ENCODE measurements at regions not wholly inside any gene's neighbourhood (a gene's known extent, or its start where the extent isn't known, plus 50 kb on each side); places are given as distances from the start of the nearest gene placed in this dataset.

DNA sequence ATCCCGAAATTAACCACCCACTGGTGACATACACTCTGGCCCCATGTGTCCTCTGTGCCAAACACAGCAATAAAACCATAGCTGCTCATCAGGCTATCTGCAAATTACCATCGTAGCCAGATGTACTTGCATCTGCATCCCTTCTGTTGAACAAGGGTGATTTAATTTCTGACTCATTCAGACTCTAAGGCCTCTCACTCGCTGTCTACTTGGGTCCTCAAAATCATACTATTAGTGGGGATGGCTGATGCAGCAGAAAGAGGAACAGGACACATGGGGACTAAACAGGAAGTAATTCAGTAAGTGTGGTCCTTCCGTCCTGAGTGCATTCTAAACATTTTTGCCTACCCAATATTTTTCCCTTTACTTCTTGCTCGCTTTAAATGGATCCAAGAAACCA is 2275.0 kb upstream of the PCDH20 start:
- H3K4me3 ChIP-seq (ENCODE audit: low read length in 2 of 2): no peak overlapping the region
- no peaks in the 10 kb centered on the region for H3K36me3 ChIP-seq (ENCODE audit: control insufficient read depth in 1 of 2, insufficient read depth in 2 of 2, low read length in 1 of 2)
- no peak overlapping the region for H3K27ac ChIP-seq (ENCODE audit: low read depth in 1 of 2, low read length in 2 of 2)
- intact Hi-C loops (cut with DNase I): no loop called here
- ATAC-seq (ENCODE audit: low FRiP score) (no peak), DNase-seq (no peak)
- peaks cover 2% of the 10 kb centered on the region for H3K9me3 ChIP-seq (ENCODE audit: control insufficient read depth, low read length)
- no peaks in the 10 kb centered on the region for H3K4me1 ChIP-seq (ENCODE audit: control insufficient read depth in 1 of 2, insufficient read depth in 2 of 2, low read length in 2 of 2)
- 84% methylated on average over 5 of the region's 5 CpGs for WGBS, 2 donors
- H3K27me3 ChIP-seq (ENCODE audit: control insufficient read depth in 1 of 2, insufficient read depth in 2 of 2, low read length in 1 of 2): no peaks in the 10 kb centered on the region

DNA sequence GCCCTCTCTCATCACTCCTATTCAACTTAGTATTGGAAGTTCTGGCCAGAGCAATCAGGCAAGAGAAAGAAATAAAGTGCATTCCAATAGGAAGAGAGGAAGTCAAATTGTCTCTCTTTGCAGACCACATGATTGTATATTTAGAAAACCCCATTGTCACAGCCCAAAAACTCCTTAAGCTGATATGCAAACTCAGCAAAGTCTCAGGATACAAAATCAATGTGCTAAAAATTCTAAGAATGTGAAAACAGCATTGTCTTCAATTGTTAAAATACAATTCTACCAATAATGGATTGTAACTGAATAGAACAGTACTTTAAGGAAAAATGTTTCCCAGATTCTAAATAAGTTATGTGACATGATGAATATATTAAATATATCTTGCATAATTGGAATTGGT is 2269.2 kb upstream of the PCDH20 start:
- Histone ChIP-seq H3K4me1 (ENCODE audit: control insufficient read depth in 1 of 2, insufficient read depth in 2 of 2, low read length in 2 of 2) (no peaks in the 10 kb centered on the region), H3K4me3 (ENCODE audit: low read length in 2 of 2) (no peak overlapping the region), H3K27me3 (ENCODE audit: control insufficient read depth in 1 of 2, insufficient read depth in 2 of 2, low read length in 1 of 2) (no peaks in the 10 kb centered on the region), H3K36me3 (ENCODE audit: control insufficient read depth in 1 of 2, insufficient read depth in 2 of 2, low read length in 1 of 2) (no peaks in the 10 kb centered on the region), H3K27ac (ENCODE audit: low read depth in 1 of 2, low read length in 2 of 2) (no peak overlapping the region), H3K9me3 (ENCODE audit: control insufficient read depth, low read length) (no peaks in the 10 kb centered on the region)
- intact Hi-C loops (cut with DNase I): no loop called here
- DNase-seq (no peak), ATAC-seq (ENCODE audit: low FRiP score) (no peak)

DNA sequence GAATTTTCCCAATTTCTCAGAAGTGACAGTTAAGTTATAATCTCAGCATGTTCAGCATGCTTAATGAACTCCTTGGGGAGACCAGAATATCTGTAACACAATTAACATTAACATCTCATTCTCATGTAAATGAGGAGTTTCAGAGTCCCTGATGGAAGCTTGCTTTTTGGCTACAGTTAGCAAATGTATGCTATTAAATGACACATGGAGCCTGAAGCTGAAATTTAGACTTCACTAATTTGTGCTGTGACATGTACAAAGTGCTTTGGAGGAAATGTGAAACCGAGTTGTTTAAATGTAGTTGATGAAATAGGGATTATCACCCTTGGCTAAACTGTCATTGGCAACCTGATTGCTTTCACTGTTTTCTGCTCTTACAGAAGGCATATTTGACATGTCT is 2265.1 kb upstream of the PCDH20 start:
- intact Hi-C loops (cut with DNase I): no loop called here
- DNase-seq (no peak), ATAC-seq (ENCODE audit: low FRiP score) (no peak)
- Histone ChIP-seq H3K27ac (ENCODE audit: low read depth in 1 of 2, low read length in 2 of 2) (no peak overlapping the region), H3K4me3 (ENCODE audit: low read length in 2 of 2) (no peak overlapping the region), H3K36me3 (ENCODE audit: control insufficient read depth in 1 of 2, insufficient read depth in 2 of 2, low read length in 1 of 2) (no peaks in the 10 kb centered on the region), H3K27me3 (ENCODE audit: control insufficient read depth in 1 of 2, insufficient read depth in 2 of 2, low read length in 1 of 2) (no peaks in the 10 kb centered on the region), H3K9me3 (ENCODE audit: control insufficient read depth, low read length) (no peaks in the 10 kb centered on the region), H3K4me1 (ENCODE audit: control insufficient read depth in 1 of 2, insufficient read depth in 2 of 2, low read length in 2 of 2) (no peaks in the 10 kb centered on the region)
- WGBS, 2 donors: 26 to 30% methylated on average over 1 of the region's 1 CpG

DNA sequence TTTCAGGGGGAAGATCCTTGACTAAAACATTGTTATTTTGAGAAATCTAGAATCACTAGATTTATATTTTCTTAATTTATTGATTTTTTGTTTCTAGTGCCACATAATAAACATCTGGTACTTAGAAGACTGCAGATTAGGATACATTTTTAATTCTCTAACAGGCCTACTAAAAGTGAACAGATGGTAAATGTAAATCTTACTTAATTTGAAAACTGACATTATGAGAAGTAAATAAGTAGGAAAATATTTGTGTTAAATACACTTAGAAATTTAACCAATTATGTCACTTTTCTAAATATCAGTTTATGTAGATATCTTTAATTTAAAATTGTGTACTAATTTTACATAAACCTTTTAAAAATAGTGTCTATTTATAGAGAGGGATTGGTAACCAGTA is 2255.6 kb upstream of the PCDH20 start:
- ATAC-seq (ENCODE audit: low FRiP score) (no peak), DNase-seq (no peak)
- no peak overlapping the region for H3K27ac ChIP-seq (ENCODE audit: low read depth in 1 of 2, low read length in 2 of 2)
- no peaks in the 10 kb centered on the region for H3K9me3 ChIP-seq (ENCODE audit: control insufficient read depth, low read length)
- no peak overlapping the region for H3K4me3 ChIP-seq (ENCODE audit: low read length in 2 of 2)
- intact Hi-C loops (cut with DNase I): no loop called here
- H3K36me3 ChIP-seq (ENCODE audit: control insufficient read depth in 1 of 2, insufficient read depth in 2 of 2, low read length in 1 of 2): no peaks in the 10 kb centered on the region
- no peaks in the 10 kb centered on the region for H3K4me1 ChIP-seq (ENCODE audit: control insufficient read depth in 1 of 2, insufficient read depth in 2 of 2, low read length in 2 of 2)
- H3K27me3 ChIP-seq (ENCODE audit: control insufficient read depth in 1 of 2, insufficient read depth in 2 of 2, low read length in 1 of 2): no peaks in the 10 kb centered on the region

DNA sequence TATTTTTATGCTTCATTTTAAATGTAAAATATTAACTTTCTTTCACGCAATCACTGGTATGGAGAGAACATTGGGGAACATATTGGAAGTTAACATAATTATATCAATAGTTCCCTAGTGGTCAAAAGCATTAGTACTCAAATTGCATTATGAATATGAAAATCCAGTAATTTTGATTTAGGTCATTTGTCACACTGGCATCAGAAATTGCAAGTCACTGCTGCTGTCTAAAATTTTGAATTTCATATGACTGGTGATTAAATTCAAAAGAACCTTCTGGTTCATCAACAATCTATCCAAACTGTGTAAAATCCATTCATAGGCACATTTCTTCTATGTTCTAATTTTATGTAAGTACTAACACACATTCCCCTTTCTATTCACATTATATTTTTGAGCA is 2235.7 kb upstream of the PCDH20 start:
- intact Hi-C loops (cut with DNase I): no loop called here
- WGBS, 2 donors: 99 to 100% methylated on average over 1 of the region's 1 CpG
- no peaks in the 10 kb centered on the region for H3K4me1 ChIP-seq (ENCODE audit: control insufficient read depth in 1 of 2, insufficient read depth in 2 of 2, low read length in 2 of 2)
- H3K36me3 ChIP-seq (ENCODE audit: control insufficient read depth in 1 of 2, insufficient read depth in 2 of 2, low read length in 1 of 2): no peaks in the 10 kb centered on the region
- no peak for ATAC-seq (ENCODE audit: low FRiP score)
- H3K9me3 ChIP-seq (ENCODE audit: control insufficient read depth, low read length): no peaks in the 10 kb centered on the region
- no peak overlapping the region for H3K27ac ChIP-seq (ENCODE audit: low read depth in 1 of 2, low read length in 2 of 2)
- no peak overlapping the region for H3K4me3 ChIP-seq (ENCODE audit: low read length in 2 of 2)
- no peaks in the 10 kb centered on the region for H3K27me3 ChIP-seq (ENCODE audit: control insufficient read depth in 1 of 2, insufficient read depth in 2 of 2, low read length in 1 of 2)
- no peak for DNase-seq

DNA sequence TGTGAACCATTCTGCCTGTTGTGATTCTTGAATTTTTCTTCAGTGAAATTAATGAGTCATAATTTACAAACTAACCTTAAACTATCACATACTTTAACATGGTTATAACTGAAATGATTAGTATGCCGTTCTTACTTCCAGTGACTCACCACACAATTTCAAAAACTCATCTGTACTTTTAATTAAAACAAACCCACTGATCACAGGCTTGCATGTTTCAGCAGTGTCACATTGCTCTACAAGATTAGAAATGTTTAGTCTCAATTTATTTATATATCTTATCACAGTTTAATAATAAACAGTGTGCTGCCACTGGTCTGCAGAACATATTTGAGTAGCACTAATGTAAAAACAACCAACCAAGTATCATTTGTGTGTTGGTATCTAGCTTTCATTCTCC is 2227.9 kb upstream of the PCDH20 start:
- Histone ChIP-seq H3K9me3 (ENCODE audit: control insufficient read depth, low read length) (no peaks in the 10 kb centered on the region), H3K27me3 (ENCODE audit: control insufficient read depth in 1 of 2, insufficient read depth in 2 of 2, low read length in 1 of 2) (no peaks in the 10 kb centered on the region), H3K4me1 (ENCODE audit: control insufficient read depth in 1 of 2, insufficient read depth in 2 of 2, low read length in 2 of 2) (no peaks in the 10 kb centered on the region), H3K4me3 (ENCODE audit: low read length in 2 of 2) (no peak overlapping the region), H3K36me3 (ENCODE audit: control insufficient read depth in 1 of 2, insufficient read depth in 2 of 2, low read length in 1 of 2) (no peaks in the 10 kb centered on the region), H3K27ac (ENCODE audit: low read depth in 1 of 2, low read length in 2 of 2) (no peak overlapping the region)
- intact Hi-C loops (cut with DNase I): no loop called here
- DNase-seq (no peak), ATAC-seq (ENCODE audit: low FRiP score) (no peak)
- 68 to 86% methylated on average over 1 of the region's 1 CpG for WGBS, 2 donors

DNA sequence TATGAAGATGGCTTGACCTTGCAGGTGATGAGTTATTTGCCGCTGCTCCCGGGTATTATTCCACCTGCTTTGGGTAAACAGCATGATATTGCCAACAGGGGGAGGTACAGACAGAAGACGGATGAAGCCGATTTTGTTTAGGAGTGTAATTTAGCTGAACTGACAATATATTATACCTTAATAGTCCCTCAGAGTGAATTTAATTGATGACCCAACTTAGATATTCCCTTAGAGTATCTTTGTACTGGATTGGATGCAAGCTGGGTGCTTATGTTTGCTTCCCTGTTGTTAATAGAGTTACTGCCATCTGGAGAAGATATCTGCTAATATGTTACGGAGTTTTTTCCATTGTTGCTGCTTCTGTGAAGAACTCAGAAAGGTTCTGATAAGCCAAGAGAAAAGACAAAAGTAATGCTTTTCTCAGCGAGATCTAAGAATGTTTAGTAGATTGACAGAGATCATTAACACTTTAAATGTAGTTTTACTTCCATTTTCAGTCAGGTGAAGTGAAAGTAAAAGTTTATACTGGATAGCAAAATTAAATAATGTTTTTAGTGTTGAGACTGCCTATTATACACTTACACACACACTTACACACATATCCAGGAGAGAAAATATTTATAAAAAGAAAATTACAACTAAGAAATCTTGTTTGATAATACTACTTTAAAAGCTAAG is 2220.8 kb upstream of the PCDH20 start:
- H3K36me3 ChIP-seq (ENCODE audit: control insufficient read depth in 1 of 2, insufficient read depth in 2 of 2, low read length in 1 of 2): no peaks in the 10 kb centered on the region
- intact Hi-C loops (cut with DNase I): no loop called here
- ATAC-seq (ENCODE audit: low FRiP score) (no peak), DNase-seq (no peak)
- WGBS, 2 donors: 49 to 55% methylated on average over 6 of the region's 6 CpGs
- H3K27ac ChIP-seq (ENCODE audit: low read depth in 1 of 2, low read length in 2 of 2): no peak overlapping the region
- no peak overlapping the region for H3K4me3 ChIP-seq (ENCODE audit: low read length in 2 of 2)
- H3K9me3 ChIP-seq (ENCODE audit: control insufficient read depth, low read length): no peaks in the 10 kb centered on the region
- no peaks in the 10 kb centered on the region for H3K4me1 ChIP-seq (ENCODE audit: control insufficient read depth in 1 of 2, insufficient read depth in 2 of 2, low read length in 2 of 2)
- H3K27me3 ChIP-seq (ENCODE audit: control insufficient read depth in 1 of 2, insufficient read depth in 2 of 2, low read length in 1 of 2): no peaks in the 10 kb centered on the region

DNA sequence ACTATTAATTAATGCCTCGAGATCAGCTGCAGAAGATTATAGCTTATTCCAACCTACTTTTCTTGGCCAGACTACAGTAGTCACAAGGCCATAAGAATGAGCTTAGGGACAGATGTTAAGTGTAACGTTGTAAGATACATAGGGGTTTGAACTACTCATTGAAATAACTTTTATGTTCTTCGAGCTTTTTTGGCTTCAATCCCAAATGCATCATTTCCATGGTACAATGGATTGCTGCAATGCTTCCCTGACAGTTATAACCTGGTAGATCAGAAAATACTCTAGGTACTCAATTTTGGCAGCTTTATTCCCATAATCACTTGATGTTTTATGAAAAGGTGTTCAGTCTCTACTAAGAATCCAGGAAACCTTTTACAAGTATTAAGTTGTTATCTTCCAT is 2216.7 kb upstream of the PCDH20 start:
- Histone ChIP-seq H3K9me3 (ENCODE audit: control insufficient read depth, low read length) (no peaks in the 10 kb centered on the region), H3K4me1 (ENCODE audit: control insufficient read depth in 1 of 2, insufficient read depth in 2 of 2, low read length in 2 of 2) (no peaks in the 10 kb centered on the region), H3K4me3 (ENCODE audit: low read length in 2 of 2) (no peak overlapping the region), H3K36me3 (ENCODE audit: control insufficient read depth in 1 of 2, insufficient read depth in 2 of 2, low read length in 1 of 2) (no peaks in the 10 kb centered on the region), H3K27ac (ENCODE audit: low read depth in 1 of 2, low read length in 2 of 2) (no peak overlapping the region), H3K27me3 (ENCODE audit: control insufficient read depth in 1 of 2, insufficient read depth in 2 of 2, low read length in 1 of 2) (no peaks in the 10 kb centered on the region)
- no peak for ATAC-seq (ENCODE audit: low FRiP score)
- 61 to 72% methylated on average over 3 of the region's 3 CpGs for WGBS, 2 donors
- DNase-seq: no peak
- intact Hi-C loops (cut with DNase I): no loop called here

DNA sequence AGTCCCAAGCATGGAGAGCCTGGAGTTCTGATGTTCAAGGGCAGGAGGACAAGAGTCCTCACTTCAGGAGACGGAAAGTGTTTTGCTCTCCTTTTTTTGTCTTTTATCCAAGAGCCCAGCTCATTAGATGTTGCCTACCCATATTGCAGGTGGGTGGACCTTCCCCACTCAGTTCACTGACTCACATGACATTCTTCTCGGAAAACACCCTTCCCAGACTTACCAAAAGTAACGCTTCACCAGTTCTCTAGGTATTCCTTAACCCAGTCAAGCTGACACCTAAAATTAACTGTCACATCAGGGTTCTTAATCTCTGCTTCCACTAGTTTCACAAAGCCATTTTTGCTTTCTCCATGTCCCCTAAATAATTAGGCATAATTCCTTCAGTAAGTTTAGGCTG is 2215.4 kb upstream of the PCDH20 start:
- Histone ChIP-seq H3K27ac (ENCODE audit: low read depth in 1 of 2, low read length in 2 of 2) (no peak overlapping the region), H3K4me3 (ENCODE audit: low read length in 2 of 2) (no peak overlapping the region), H3K9me3 (ENCODE audit: control insufficient read depth, low read length) (no peaks in the 10 kb centered on the region), H3K4me1 (ENCODE audit: control insufficient read depth in 1 of 2, insufficient read depth in 2 of 2, low read length in 2 of 2) (no peaks in the 10 kb centered on the region), H3K27me3 (ENCODE audit: control insufficient read depth in 1 of 2, insufficient read depth in 2 of 2, low read length in 1 of 2) (no peaks in the 10 kb centered on the region), H3K36me3 (ENCODE audit: control insufficient read depth in 1 of 2, insufficient read depth in 2 of 2, low read length in 1 of 2) (no peaks in the 10 kb centered on the region)
- 80 to 96% methylated on average over 3 of the region's 3 CpGs for WGBS, 2 donors
- DNase-seq: no peak
- intact Hi-C loops (cut with DNase I): no loop called here
- ATAC-seq (ENCODE audit: low FRiP score): no peak
